GM23248 (cell line): ENCODE measurements at regions not wholly inside any gene's neighbourhood (a gene's known extent, or its start where the extent isn't known, plus 50 kb on each side); places are given as distances from the start of the nearest gene placed in this dataset.

Source experiments
- EZH2 ChIP-seq: fragments of 200-600 bp; sonication (generic); IDR thresholded peaks from 2 replicates; pipeline ENCODE4 v1.6.1; 2018; ENCODE audit warnings: antibody characterized with exemption, mild to moderate bottlenecking; ENCODE audit not compliant: insufficient read depth, poor library complexity, severe bottlenecking
- EZH2phosphoT487 ChIP-seq: fragments of 200-600 bp; sonication (generic); IDR thresholded peaks from 2 replicates; pipeline ENCODE4 v1.6.1; 2018; ENCODE audit warnings: antibody characterized with exemption, moderate library complexity, mild to moderate bottlenecking, low read depth; ENCODE audit not compliant: insufficient read depth

- no peak for TF ChIP-seq EZH2
- no peak for TF ChIP-seq EZH2phosphoT487
Measured at GRCh38 chr18:45287531-45287930, 327.7 kb upstream of the SLC14A2 start.
